Endothelial cell of umbilical vein (primary cell): ENCODE measurements at regions not wholly inside any gene's neighbourhood (a gene's known extent, or its start where the extent isn't known, plus 50 kb on each side); places are given as distances from the start of the nearest gene placed in this dataset.

Source experiments
- BruUV-seq: library from RNA; stranded (reverse); fragments of 400-500 nt; replicated peaks from 2 replicates; lab custom pipeline; 2021; lab: Mats Ljungman, UMichigan
- CTCF ChIA-PET: fragments of 300-600, 350-600 bp; sonication (Branson Sonifier 250); formaldehyde crosslinking; loops from one replicate; lab custom pipeline; 2021; ENCODE audit warnings: antibody characterized with exemption, inconsistent platforms; lab: Charles Lee
- POLR2A ChIA-PET: fragments of 300-600, 350-600 bp; sonication (Branson Sonifier 250); formaldehyde crosslinking; loops from one replicate; lab custom pipeline; 2021; ENCODE audit warnings: antibody characterized with exemption, inconsistent platforms; lab: Charles Lee
- DNase-seq: peaks from one replicate; pipeline ENCODE4 v3.0.0-alpha.2; 2011; ENCODE audit warnings: low read depth, low spot score
- FAIRE-seq: peaks from 2 replicates; lab custom pipeline; 2011; peaks lifted over from hg19 to GRCh38; lab: Jason Lieb, UNC
- H2AFZ ChIP-seq: 2 replicates; pipeline ENCODE4 v1.6.0; 2012; ENCODE audit warnings: low read depth, low read length, control low read depth, inconsistent platforms
- H3K27ac ChIP-seq: 2 replicates; pipeline ENCODE4 v1.5.1; 2011; ENCODE audit warnings: low read depth, mild to moderate bottlenecking, control low read depth, low read length, moderate library complexity; ENCODE audit not compliant: insufficient read depth
- H3K27me3 ChIP-seq, 2 experiments: 2 replicates each; pipeline versions ENCODE4 v1.6.0 to v1.6.1; 2011; ENCODE audit warnings: low read length in 2 of 2, mixed read lengths in 1 of 2; ENCODE audit not compliant: control insufficient read depth in 2 of 2, insufficient read depth in 2 of 2
- H3K36me3 ChIP-seq, 2 experiments: 2 replicates in 1 of 2; 3 replicates in 1 of 2; pipeline ENCODE4 v1.5.1; 2011; ENCODE audit warnings: low read length in 2 of 2, mild to moderate bottlenecking in 1 of 2, moderate library complexity in 1 of 2; ENCODE audit not compliant: control insufficient read depth in 2 of 2, insufficient read depth in 2 of 2; ENCODE audit errors: extremely low read depth in 1 of 2
- H3K4me1 ChIP-seq: 3 replicates; pipeline ENCODE4 v1.5.1; 2011; ENCODE audit warnings: mild to moderate bottlenecking, low read length; ENCODE audit not compliant: control insufficient read depth, insufficient read depth; ENCODE audit errors: extremely low read depth
- H3K4me2 ChIP-seq: 2 replicates; pipeline ENCODE4 v1.6.1; 2011; ENCODE audit warnings: low read length, control low read depth, mixed read lengths; ENCODE audit not compliant: insufficient read depth
- H3K4me3 ChIP-seq, 3 experiments: fragments of 200-600 bp in 1 of 3; sonication (generic), shearing (Covaris generic) in 1 of 3; replicated peaks in 1 of 3; 2 replicates each; pipeline ENCODE4 v1.5.1; 2011 to 2016; ENCODE audit warnings: control low read depth in 3 of 3, low read length in 3 of 3, mild to moderate bottlenecking in 2 of 3, inconsistent platforms in 1 of 3, low read depth in 1 of 3, moderate library complexity in 1 of 3; ENCODE audit not compliant: insufficient read depth in 1 of 3
- H3K79me2 ChIP-seq: 2 replicates; pipeline ENCODE4 v1.6.0; 2012; ENCODE audit warnings: low read length, inconsistent platforms; ENCODE audit not compliant: control insufficient read depth, insufficient read depth
- H3K9ac ChIP-seq: replicated peaks from 2 replicates; pipeline ENCODE3; 2011; ENCODE audit warnings: low read length, control low read depth; ENCODE audit not compliant: insufficient read depth; ENCODE audit errors: extremely low read depth
- H3K9me1 ChIP-seq: replicated peaks from 3 replicates; pipeline ENCODE4 v1.6.0; 2011; ENCODE audit warnings: mild to moderate bottlenecking, low read length; ENCODE audit not compliant: control insufficient read depth, insufficient read depth; ENCODE audit errors: extremely low read depth
- H3K9me3 ChIP-seq: replicated peaks from 2 replicates; pipeline ENCODE4 v1.5.1; 2012; ENCODE audit warnings: low read length, inconsistent platforms; ENCODE audit not compliant: control insufficient read depth, insufficient read depth
- H4K20me1 ChIP-seq: replicated peaks from 2 replicates; pipeline ENCODE3; 2011; ENCODE audit warnings: mild to moderate bottlenecking, low read length; ENCODE audit not compliant: control insufficient read depth, insufficient read depth; ENCODE audit errors: extremely low read depth
- CTCF ChIP-seq, 2 donors: IDR thresholded peaks; 1 replicate in 1 of 2; 2 replicates in 1 of 2; pipeline ENCODE4 v1.5.1; 2011; ENCODE audit warnings: low read length in 2 of 2, mild to moderate bottlenecking in 2 of 2, moderate library complexity in 2 of 2, control low read depth in 1 of 2, inconsistent platforms in 1 of 2, low read depth in 1 of 2; ENCODE audit not compliant: insufficient read depth in 1 of 2; ENCODE audit errors: extremely low read depth in 1 of 2
- EZH2 ChIP-seq: IDR thresholded peaks from 2 replicates; pipeline ENCODE4 v1.6.1; 2012; ENCODE audit warnings: borderline replicate concordance, low read depth, mild to moderate bottlenecking, moderate library complexity, low read length, inconsistent platforms; ENCODE audit not compliant: severe bottlenecking
- FOS ChIP-seq: IDR thresholded peaks from 2 replicates; pipeline ENCODE4 v1.6.1; 2011; ENCODE audit warnings: mild to moderate bottlenecking, low read length, moderate library complexity, borderline replicate concordance; ENCODE audit not compliant: insufficient read depth
- GATA2 ChIP-seq: IDR thresholded peaks from 2 replicates; pipeline ENCODE4 v1.7.0; 2011; ENCODE audit warnings: low read depth, mild to moderate bottlenecking, moderate library complexity, mixed read lengths, low read length; ENCODE audit not compliant: insufficient read length, insufficient read depth
- MAX ChIP-seq: IDR thresholded peaks from 2 replicates; pipeline ENCODE4 v1.6.1; 2011; ENCODE audit not compliant: insufficient read depth, insufficient read length
- MYC ChIP-seq: IDR thresholded peaks from one replicate; pipeline ENCODE4 v1.6.1; 2011; ENCODE audit warnings: mild to moderate bottlenecking, low read depth, low read length
- POLR2A ChIP-seq: IDR thresholded peaks from 2 replicates; pipeline ENCODE4 v1.6.1; 2012; ENCODE audit warnings: low read depth, mild to moderate bottlenecking, control low read depth, low read length
- POLR2AphosphoS5 ChIP-seq: IDR thresholded peaks from 2 replicates; pipeline ENCODE4 v1.6.1; 2012; ENCODE audit warnings: low read depth, mild to moderate bottlenecking, control low read depth, low read length, moderate library complexity; ENCODE audit not compliant: insufficient read depth
- dilution Hi-C: fragments of 300-500 bp; cut with MboI; formaldehyde crosslinking; loops from one replicate; pipeline ENCODE4 v1.15.0; 2019; ENCODE audit warnings: low sequenced_read_pairs; ENCODE audit not compliant: extremely low pct_ligation_motif_present
- intact Hi-C: fragments of 100-400 bp; cut with micrococcal nuclease; formaldehyde crosslinking; loops from one replicate; pipeline ENCODE4 v1.10.0; 2022

DNA sequence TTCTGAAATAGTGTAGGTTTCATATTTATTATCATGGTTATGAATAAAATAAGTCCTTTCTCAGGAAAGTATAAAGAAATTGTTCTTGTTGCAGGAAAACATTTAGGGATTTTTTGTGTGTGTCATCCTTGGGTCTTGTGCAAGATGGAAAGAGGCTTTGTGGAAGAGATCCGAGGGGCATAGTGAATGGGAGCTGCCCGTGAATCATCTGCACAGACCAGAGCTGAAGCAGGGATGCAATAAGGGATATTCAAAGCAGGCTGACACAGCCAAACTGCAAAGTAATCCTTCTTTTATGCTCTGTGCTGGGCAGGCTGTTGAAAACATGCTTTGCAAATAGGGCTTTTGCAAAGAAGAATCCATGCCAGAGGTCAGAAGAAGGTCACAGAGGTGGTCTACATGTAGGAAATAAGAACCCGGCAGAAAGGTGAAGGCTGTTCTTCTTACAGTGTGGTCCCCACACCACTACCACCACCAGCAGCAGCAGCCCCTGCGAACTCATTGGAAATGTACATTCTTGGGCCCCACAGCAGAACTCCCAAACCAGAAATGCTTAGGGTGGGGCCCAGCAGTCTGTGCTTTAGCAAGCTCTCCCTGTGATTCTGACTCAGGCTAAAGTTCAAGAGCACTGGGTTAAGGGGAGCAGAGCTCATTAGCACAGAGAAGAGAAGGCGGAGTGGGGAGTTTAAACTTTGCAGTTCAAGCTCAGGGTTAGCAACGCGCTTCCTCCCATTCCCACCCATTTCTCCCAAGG, 237.6 kb downstream of the QKI start:
- intact Hi-C loops, result no loop called here
- DNase-seq, result no peak
- no peak overlapping the region for H3K4me3 ChIP-seq

More for the DNA sequence above, 237.6 kb downstream of the QKI start:
- H3K9me3 ChIP-seq, result no peaks in the 10 kb centered on the region
- no peaks in the 10 kb centered on the region for H3K27me3 ChIP-seq
- no peaks in the 10 kb centered on the region for H4K20me1 ChIP-seq
- no peak for FAIRE-seq
- no peak overlapping the region for H3K9ac ChIP-seq
- ChIA-PET POLR2A (no interaction called here), CTCF (interaction anchor here (1.1 kb wide), 1 partner anchor 11 kb away, joined by 3 read pairs; no protein-coding TSS in a partner anchor)
- H3K27ac ChIP-seq, result no peak overlapping the region
- no peaks in the 10 kb centered on the region for H3K36me3 ChIP-seq
- H3K4me2 ChIP-seq, result no peak overlapping the region
- no peaks in the 10 kb centered on the region for H3K9me1 ChIP-seq
- TF ChIP-seq POLR2A, result no peak
- TF ChIP-seq MYC, result no peak
- TF ChIP-seq EZH2, result no peak
- no peak for TF ChIP-seq CTCF (IDR thresholded peaks at IDR 0.05; ENCODE audit: extremely low read depth in 1 of 2, insufficient read depth in 1 of 2, low read depth in 1 of 2, low read length in 2 of 2)
- TF ChIP-seq FOS, result no peak
- no peak for TF ChIP-seq POLR2AphosphoS5
- no peak for TF ChIP-seq MAX
- TF ChIP-seq GATA2, result no peak
- H2AFZ ChIP-seq, result no peak overlapping the region
- no peaks in the 10 kb centered on the region for H3K79me2 ChIP-seq
- dilution Hi-C loops, result no loop called here
- no TSS peak for BruUV-seq
- no peaks in the 10 kb centered on the region for H3K4me1 ChIP-seq
